ENCODE measurements at regions not wholly inside any gene's neighbourhood (a gene's known extent, or its start where the extent isn't known, plus 50 kb on each side); places are given as distances from the start of the nearest gene placed in this dataset.

DNA sequence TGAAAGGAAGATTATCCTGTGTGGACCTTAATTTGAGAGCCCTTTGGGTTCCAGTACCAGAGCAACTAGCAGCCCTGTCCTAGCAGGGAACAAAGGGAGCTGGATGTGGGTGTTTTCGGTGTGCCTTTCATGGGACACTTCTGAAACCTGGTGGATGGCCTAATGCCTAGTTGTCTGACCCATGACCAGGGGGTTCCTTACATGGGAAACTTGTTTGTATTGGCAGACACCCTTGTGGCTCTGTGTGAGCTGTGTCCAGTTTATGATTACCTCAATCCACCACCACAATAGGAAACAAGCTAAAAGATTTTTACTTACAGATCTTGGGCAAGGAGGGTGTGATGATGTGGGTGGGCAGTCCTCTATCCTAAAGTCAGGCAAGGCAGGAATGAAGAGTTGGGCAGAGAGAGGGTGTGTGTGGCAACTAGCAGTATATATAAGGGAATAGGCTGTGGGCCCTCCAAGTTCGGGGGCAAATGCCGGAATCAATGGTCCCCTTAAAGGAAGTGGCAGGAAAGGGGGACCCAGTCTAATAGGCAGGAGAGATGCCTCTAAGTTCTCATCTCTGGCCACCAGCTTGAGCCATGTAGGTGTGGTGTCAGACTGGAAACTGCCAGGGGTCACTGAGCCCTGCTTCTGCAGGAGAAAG lies 264.6 kb downstream of the QKI start:
- no peaks in the 10 kb centered on the region for H3F3A ChIP-seq (ENCODE audit: control insufficient read depth, insufficient read depth)
- no peaks in the 10 kb centered on the region; the same call in 1 of the 2 replicates for H3K9me3 ChIP-seq (ENCODE audit: control insufficient read depth, insufficient read depth, low read length)
- TF ChIP-seq, protein P1, sequence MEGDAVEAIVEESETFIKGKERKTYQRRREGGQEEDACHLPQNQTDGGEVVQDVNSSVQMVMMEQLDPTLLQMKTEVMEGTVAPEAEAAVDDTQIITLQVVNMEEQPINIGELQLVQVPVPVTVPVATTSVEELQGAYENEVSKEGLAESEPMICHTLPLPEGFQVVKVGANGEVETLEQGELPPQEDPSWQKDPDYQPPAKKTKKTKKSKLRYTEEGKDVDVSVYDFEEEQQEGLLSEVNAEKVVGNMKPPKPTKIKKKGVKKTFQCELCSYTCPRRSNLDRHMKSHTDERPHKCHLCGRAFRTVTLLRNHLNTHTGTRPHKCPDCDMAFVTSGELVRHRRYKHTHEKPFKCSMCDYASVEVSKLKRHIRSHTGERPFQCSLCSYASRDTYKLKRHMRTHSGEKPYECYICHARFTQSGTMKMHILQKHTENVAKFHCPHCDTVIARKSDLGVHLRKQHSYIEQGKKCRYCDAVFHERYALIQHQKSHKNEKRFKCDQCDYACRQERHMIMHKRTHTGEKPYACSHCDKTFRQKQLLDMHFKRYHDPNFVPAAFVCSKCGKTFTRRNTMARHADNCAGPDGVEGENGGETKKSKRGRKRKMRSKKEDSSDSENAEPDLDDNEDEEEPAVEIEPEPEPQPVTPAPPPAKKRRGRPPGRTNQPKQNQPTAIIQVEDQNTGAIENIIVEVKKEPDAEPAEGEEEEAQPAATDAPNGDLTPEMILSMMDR (IDR thresholded peaks at IDR 0.05; ENCODE audit: low read depth, low read length, poor library complexity, severe bottlenecking) = no peak
- no peak for TF ChIP-seq EZH2phosphoT487 (IDR thresholded peaks at IDR 0.05; ENCODE audit: borderline replicate concordance, low read length)
- H3K27ac ChIP-seq (ENCODE audit: low read depth, low read length) = no peak overlapping the region
- H3K4me1 ChIP-seq (ENCODE audit: control insufficient read depth, low read length) = peaks cover 6% of the 10 kb centered on the region
- no peaks in the 10 kb centered on the region for H3K9me2 ChIP-seq (replicated peaks; ENCODE audit: control insufficient read depth, low read length)
- no peaks in the 10 kb centered on the region for H3K79me2 ChIP-seq (ENCODE audit: control insufficient read depth, low read length)
- peaks cover 13% of the 10 kb centered on the region for H3K27me3 ChIP-seq (ENCODE audit: control insufficient read depth, low read length)
- H4K20me1 ChIP-seq (ENCODE audit: control insufficient read depth, insufficient read depth, low read depth, low read length) = no peaks in the 10 kb centered on the region
- no peaks in the 10 kb centered on the region for H3K36me3 ChIP-seq (ENCODE audit: control insufficient read depth, low read length)
- no peak overlapping the region for H3K4me2 ChIP-seq (ENCODE audit: low read length)
- H3K4me3 ChIP-seq (ENCODE audit: low read length) = no peak overlapping the region

DNA sequence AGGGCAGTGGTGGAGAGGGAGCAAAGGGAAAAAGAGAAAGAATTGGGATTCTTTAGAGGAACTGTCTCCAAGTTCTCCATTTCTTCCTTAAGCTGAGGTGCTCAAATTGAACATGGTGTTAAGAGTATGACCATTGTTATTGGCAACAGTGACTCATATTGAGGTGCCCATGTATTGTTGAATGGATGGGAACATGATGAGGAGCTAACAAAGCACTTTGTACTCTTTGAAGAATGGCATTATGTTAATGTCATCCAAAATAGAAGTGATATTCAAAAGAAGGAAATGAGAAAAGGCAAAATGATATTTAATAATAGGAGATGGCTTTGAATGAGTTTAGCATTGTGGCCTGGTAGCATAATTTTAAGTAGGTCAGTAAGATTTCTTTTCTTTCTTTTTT lies 261.1 kb downstream of the QKI start:
- Histone ChIP-seq H3K79me2 (ENCODE audit: control insufficient read depth, low read length) (no peaks in the 10 kb centered on the region), H3K4me1 (ENCODE audit: control insufficient read depth, low read length) (peaks cover 6% of the 10 kb centered on the region), H3F3A (ENCODE audit: control insufficient read depth, insufficient read depth) (no peaks in the 10 kb centered on the region), H3K9me3 (ENCODE audit: control insufficient read depth, insufficient read depth, low read length) (no peaks in the 10 kb centered on the region), H3K27me3 (ENCODE audit: control insufficient read depth, low read length) (peaks cover 12% of the 10 kb centered on the region), H3K36me3 (ENCODE audit: control insufficient read depth, low read length) (no peaks in the 10 kb centered on the region), H3K4me3 (ENCODE audit: low read length) (no peak overlapping the region), H3K27ac (ENCODE audit: low read depth, low read length) (no peak overlapping the region), H4K20me1 (ENCODE audit: control insufficient read depth, insufficient read depth, low read depth, low read length) (no peaks in the 10 kb centered on the region), H3K4me2 (ENCODE audit: low read length) (no peak overlapping the region), H3K9me2 (replicated peaks; ENCODE audit: control insufficient read depth, low read length) (no peaks in the 10 kb centered on the region)
- TF ChIP-seq, protein P1 (IDR thresholded peaks at IDR 0.05; ENCODE audit: low read depth, low read length, poor library complexity, severe bottlenecking) = no peak

DNA sequence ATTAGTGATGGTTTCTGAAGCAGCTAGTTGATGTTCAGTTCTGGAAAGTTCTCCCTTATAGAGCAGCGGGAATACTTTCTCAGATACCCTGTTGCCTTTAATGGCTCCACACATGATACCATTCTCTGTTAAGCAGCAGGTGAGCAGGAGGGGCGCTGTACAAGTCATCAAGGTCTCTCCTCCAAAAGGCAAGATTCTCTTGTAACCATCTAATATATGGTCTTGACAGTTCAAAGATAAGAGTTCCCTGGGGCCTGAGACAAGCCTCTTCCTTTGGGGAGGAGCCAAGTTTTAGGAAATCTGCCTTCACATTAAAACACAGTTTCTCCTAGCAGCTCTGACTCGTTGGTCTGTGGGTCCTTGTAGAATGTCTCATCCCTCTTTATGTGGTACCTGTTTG lies 258.2 kb downstream of the QKI start:
- no peak overlapping the region for H3K4me2 ChIP-seq (ENCODE audit: low read length)
- peaks cover 9% of the 10 kb centered on the region for H3F3A ChIP-seq (ENCODE audit: control insufficient read depth, insufficient read depth)
- no peak overlapping the region for H3K4me3 ChIP-seq (ENCODE audit: low read length)
- H4K20me1 ChIP-seq (ENCODE audit: control insufficient read depth, insufficient read depth, low read depth, low read length) = no peaks in the 10 kb centered on the region
- H3K27me3 ChIP-seq (ENCODE audit: control insufficient read depth, low read length) = peaks cover 13% of the 10 kb centered on the region
- peaks cover 28% of the 10 kb centered on the region for H3K4me1 ChIP-seq (ENCODE audit: control insufficient read depth, low read length)
- H3K9me3 ChIP-seq (ENCODE audit: control insufficient read depth, insufficient read depth, low read length) = no peaks in the 10 kb centered on the region
- no peak for TF ChIP-seq EZH2phosphoT487 (IDR thresholded peaks at IDR 0.05; ENCODE audit: borderline replicate concordance, low read length)
- H3K27ac ChIP-seq (ENCODE audit: low read depth, low read length) = no peak overlapping the region
- H3K79me2 ChIP-seq (ENCODE audit: control insufficient read depth, low read length) = no peaks in the 10 kb centered on the region
- H3K36me3 ChIP-seq (ENCODE audit: control insufficient read depth, low read length) = no peaks in the 10 kb centered on the region
- H3K9me2 ChIP-seq (replicated peaks; ENCODE audit: control insufficient read depth, low read length) = no peaks in the 10 kb centered on the region

DNA sequence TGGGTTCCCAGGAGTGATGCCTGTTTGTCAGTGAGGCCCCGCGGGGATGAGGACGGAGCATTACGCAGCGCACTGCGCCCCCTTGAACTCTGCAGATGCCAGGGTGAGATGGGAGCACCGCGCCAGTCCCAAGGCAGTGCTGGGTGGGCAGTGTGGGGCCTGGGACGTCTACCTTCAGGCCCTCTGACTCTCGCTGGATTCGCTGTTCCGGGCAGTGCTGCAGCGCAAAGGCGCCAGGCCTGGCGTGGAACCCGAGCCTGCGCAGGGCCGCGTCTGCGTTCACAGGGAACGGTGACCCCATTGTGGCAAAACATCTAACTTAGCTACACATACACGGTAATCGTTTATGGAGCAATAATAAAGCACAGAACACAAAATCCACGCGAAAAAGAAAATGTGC lies 257.3 kb downstream of the QKI start:
- peaks cover 37% of the 10 kb centered on the region for H3K4me1 ChIP-seq (ENCODE audit: control insufficient read depth, low read length)
- H3K4me3 ChIP-seq (ENCODE audit: low read length) = no peak overlapping the region
- H3K36me3 ChIP-seq (ENCODE audit: control insufficient read depth, low read length) = no peaks in the 10 kb centered on the region
- no peaks in the 10 kb centered on the region for H3K9me2 ChIP-seq (replicated peaks; ENCODE audit: control insufficient read depth, low read length)
- no peak for TF ChIP-seq EZH2phosphoT487 (IDR thresholded peaks at IDR 0.05; ENCODE audit: borderline replicate concordance, low read length)
- TF ChIP-seq, protein P1 (IDR thresholded peaks at IDR 0.05; ENCODE audit: low read depth, low read length, poor library complexity, severe bottlenecking) = no peak
- no peaks in the 10 kb centered on the region for H4K20me1 ChIP-seq (ENCODE audit: control insufficient read depth, insufficient read depth, low read depth, low read length)
- no peak overlapping the region for H3K4me2 ChIP-seq (ENCODE audit: low read length)
- H3K9me3 ChIP-seq (ENCODE audit: control insufficient read depth, insufficient read depth, low read length) = no peaks in the 10 kb centered on the region
- H3K27ac ChIP-seq (ENCODE audit: low read depth, low read length) = no peak overlapping the region
- peaks cover 14% of the 10 kb centered on the region for H3F3A ChIP-seq (ENCODE audit: control insufficient read depth, insufficient read depth)
- H3K79me2 ChIP-seq (ENCODE audit: control insufficient read depth, low read length) = no peaks in the 10 kb centered on the region
- H3K27me3 ChIP-seq (ENCODE audit: control insufficient read depth, low read length) = peaks cover 13% of the 10 kb centered on the region
